Stimulated activated naive CD8-positive, alpha-beta T cell treated with anti-CD3 and anti-CD28 coated beads, Interleukin-15, Interleukin-2, amounts not matched to agents 100 ng/mL and 50 ng/mL, for 24 hours (primary cell): ENCODE measurements at regions not wholly inside any gene's neighbourhood (a gene's known extent, or its start where the extent isn't known, plus 50 kb on each side); places are given as distances from the start of the nearest gene placed in this dataset.

Experiments used
- H3K27ac Mint-ChIP-seq: one replicate; pipeline ENCODE4 v1.8.0; 2021; ENCODE audit warnings: mild to moderate bottlenecking, mixed read lengths
- H3K27me3 Mint-ChIP-seq: one replicate; pipeline ENCODE4 v1.8.0; 2021; ENCODE audit warnings: mixed read lengths
- H3K36me3 Mint-ChIP-seq: one replicate; pipeline ENCODE4 v1.8.0; 2021; ENCODE audit warnings: low read depth, mixed read lengths
- H3K4me1 Mint-ChIP-seq: one replicate; pipeline ENCODE4 v1.8.0; 2021; ENCODE audit warnings: low read depth, mixed read lengths
- H3K4me3 Mint-ChIP-seq: one replicate; pipeline ENCODE4 v1.8.0; 2021; ENCODE audit warnings: mild to moderate bottlenecking, mixed read lengths
- H3K9me3 Mint-ChIP-seq: one replicate; pipeline ENCODE4 v1.8.0; 2021; ENCODE audit warnings: mixed read lengths

DNA sequence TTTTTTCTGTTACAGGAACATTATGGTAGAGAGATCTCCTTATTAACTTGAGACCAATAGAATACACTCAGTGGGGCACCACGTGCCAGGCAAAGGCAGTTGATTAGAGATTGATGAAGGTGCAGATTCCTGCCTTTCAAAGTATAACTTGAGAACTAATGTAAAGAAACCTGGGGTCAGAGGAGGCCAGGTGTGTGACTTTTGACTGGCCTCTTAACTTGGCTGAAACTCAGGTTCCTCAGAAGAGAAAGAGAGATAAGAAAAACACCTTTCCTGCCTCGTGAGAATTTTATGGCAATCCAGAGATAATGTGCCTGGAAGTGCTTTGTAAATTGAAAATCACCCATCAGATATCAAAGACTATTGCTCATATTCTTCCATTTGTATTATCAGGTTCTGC lies 110.7 kb upstream of the GZMB start:
- peaks cover 4% of the 10 kb centered on the region for H3K36me3 Mint-ChIP-seq
- no peaks in the 10 kb centered on the region for H3K4me1 Mint-ChIP-seq
- peaks cover 35% of the 10 kb centered on the region for H3K27me3 Mint-ChIP-seq
- H3K27ac Mint-ChIP-seq, result no peak overlapping the region
- H3K4me3 Mint-ChIP-seq, result no peak overlapping the region
- H3K9me3 Mint-ChIP-seq, result no peaks in the 10 kb centered on the region

DNA sequence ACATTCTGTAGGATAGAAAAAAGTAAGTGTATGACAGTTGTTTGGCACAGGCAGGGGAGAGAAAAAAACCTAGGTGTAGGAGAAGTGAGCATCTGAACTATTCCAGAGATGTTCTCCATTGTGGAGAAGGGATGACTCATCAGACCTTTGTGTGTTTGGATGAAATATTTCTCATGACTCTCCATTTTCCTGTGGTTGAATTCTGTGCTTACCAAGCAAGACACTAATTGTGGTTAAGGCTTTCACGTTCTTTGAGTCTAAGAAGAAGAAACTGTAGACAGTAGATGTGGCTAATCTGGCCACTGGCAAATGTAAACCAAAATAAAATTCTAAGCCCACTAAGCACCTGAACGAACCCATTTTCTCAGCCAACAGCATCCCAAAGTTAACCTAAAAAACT lies 107.9 kb upstream of the GZMB start:
- H3K27me3 Mint-ChIP-seq, result peaks cover 24% of the 10 kb centered on the region
- no peaks in the 10 kb centered on the region for H3K4me1 Mint-ChIP-seq
- no peaks in the 10 kb centered on the region for H3K36me3 Mint-ChIP-seq
- no peak overlapping the region for H3K4me3 Mint-ChIP-seq
- H3K9me3 Mint-ChIP-seq, result no peaks in the 10 kb centered on the region
- H3K27ac Mint-ChIP-seq, result no peak overlapping the region

DNA sequence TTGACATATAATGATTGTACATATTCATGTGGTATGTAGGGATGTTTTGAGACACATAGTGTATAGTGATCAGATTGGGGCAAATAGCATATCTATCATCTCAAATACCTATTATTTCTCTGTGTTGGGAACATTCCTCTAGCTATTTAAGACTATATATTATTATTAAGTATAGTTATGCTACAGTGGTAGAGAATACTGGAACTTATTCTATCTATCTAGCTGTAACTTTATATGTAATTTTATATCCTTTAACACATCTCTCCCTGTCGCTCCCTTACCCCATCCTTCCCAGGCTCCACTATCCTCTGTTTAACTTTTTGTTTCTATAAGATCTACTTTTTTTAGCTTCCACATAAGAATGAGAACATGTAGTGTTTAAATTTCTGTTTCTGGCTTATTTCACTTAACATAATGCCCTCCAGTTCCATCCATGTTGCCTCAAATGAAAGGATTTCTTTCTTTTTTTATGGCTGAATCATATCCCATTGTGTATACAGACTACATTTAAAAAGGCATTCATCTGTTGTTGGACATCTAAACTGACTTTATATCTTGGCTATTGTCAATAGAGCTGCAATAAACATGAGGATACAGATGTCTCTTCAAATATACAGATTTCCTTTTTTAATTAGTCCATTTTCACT lies 102.1 kb upstream of the GZMB start:
- Mint-ChIP-seq H3K4me3 (no peak overlapping the region), H3K9me3 (no peaks in the 10 kb centered on the region), H3K27ac (no peak overlapping the region), H3K4me1 (no peaks in the 10 kb centered on the region), H3K27me3 (peaks cover 9% of the 10 kb centered on the region), H3K36me3 (no peaks in the 10 kb centered on the region)

DNA sequence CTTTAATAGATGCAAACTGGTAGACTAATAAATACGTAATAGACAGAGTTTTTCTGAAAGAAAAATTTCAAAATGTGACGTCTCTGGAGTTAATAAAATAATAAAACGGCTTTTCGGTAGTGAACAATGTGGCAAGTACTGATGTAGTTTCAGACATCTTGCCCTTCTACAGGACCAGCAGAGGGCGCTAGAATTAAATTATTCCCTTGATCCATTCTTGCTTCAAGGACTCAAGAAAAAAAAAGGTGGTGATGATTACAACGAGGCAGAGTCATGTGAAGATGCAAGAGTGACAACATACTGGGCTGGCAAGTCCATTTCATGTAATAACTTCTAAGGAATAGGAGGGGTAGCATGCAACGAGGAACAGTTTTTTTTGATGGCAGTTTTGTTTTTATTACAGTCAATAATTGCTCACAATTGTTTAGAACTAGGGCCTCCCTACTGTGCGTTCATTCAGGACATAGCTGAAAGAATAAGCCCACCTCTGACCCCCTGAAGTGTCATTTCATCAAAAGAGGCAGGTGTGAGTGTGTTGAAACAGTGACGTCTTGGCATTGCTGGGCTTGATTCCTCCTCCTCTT lies 101.0 kb upstream of the GZMB start:
- Mint-ChIP-seq H3K4me1 (no peaks in the 10 kb centered on the region), H3K27me3 (peaks cover 9% of the 10 kb centered on the region), H3K36me3 (no peaks in the 10 kb centered on the region), H3K27ac (no peak overlapping the region), H3K4me3 (no peak overlapping the region), H3K9me3 (no peaks in the 10 kb centered on the region)

DNA sequence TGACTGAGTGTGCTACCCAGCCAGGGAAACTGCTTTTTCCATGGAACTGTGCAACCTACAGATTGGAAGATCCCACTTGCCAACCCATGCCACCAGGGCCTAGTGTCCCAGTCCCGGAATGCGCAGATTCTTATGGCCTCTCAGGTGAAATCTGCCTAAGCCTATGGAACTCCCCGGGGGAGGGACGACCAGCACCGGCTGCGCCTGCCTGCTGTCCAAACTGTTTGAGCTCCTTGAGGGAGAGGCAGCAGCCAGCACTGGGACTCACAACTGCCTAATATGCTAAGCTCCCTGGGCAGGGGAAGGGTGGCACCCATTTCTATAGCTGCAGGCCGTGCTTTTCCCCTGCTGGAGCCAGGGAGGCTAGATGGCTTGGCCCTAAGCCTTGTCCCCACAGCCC lies 92.5 kb upstream of the GZMB start:
- Mint-ChIP-seq H3K27ac (no peak overlapping the region), H3K4me3 (no peak overlapping the region), H3K4me1 (peaks cover 4% of the 10 kb centered on the region), H3K27me3 (peaks cover 22% of the 10 kb centered on the region), H3K36me3 (no peaks in the 10 kb centered on the region), H3K9me3 (peaks cover 10% of the 10 kb centered on the region)

DNA sequence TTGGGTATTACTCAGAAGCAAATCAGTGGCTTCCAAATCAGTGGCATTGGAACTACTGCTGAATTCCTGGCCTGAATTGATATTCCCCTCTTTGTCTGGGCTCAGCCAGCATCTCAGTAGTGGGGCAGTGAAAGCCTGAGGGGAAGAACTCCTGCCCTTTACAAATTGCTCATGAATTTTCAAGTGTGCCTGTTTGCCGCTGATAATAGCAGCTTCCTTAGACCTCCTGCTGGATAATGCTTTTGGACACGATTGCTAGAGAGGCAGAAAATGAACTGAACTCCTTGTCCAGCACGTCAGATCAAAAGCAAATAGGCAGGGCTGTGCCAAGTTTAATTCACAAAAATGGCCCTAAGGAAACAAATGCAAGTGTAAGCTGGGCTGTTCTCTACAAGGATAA lies 91.3 kb upstream of the GZMB start:
- no peak overlapping the region for H3K27ac Mint-ChIP-seq
- peaks cover 10% of the 10 kb centered on the region for H3K9me3 Mint-ChIP-seq
- no peaks in the 10 kb centered on the region for H3K36me3 Mint-ChIP-seq
- H3K4me3 Mint-ChIP-seq, result no peak overlapping the region
- H3K4me1 Mint-ChIP-seq, result peaks cover 4% of the 10 kb centered on the region
- H3K27me3 Mint-ChIP-seq, result peaks cover 29% of the 10 kb centered on the region

DNA sequence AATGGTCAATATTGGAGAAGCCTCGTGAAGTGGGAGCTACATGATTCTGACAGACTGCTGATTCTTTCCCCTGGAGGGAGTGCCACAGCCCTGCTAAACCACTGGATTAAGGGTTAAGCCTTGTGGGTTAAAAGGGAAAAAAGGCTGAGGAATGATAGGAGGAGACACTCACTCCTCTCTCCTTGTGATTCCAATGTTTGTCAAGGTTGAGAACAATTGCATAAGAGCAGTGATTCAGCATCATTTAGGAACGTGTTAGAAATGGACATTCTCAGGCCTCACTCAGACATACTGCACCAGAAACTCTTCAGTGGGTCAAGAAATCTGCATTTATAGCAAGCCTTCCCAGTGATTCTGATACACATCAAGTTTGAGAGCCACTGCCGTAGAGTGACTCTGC lies 87.8 kb upstream of the GZMB start:
- Mint-ChIP-seq H3K27ac (no peak overlapping the region), H3K36me3 (no peaks in the 10 kb centered on the region), H3K4me3 (no peak overlapping the region), H3K27me3 (peaks cover 40% of the 10 kb centered on the region), H3K9me3 (no peaks in the 10 kb centered on the region), H3K4me1 (peaks cover 4% of the 10 kb centered on the region)

DNA sequence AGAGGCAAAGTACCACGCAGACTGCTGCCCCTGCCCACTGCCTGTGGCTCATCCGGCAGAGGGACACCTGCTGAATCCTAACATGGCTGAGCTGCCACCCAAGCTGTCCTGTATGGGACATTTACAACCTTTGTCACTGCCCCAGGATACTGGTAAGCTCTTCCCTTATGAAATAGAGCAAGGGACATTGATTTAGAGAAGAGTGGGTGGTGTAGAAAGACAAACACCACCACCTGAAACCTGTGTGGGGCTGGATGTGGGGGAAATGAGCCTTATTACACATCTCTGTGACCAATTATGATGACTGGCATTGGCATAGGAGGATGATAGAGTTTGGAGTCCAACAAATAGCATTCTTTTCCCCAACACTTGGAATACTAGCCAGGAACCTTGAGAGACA lies 81.2 kb upstream of the GZMB start:
- H3K27ac Mint-ChIP-seq, result no peak overlapping the region
- peaks cover 8% of the 10 kb centered on the region for H3K4me1 Mint-ChIP-seq
- no peak overlapping the region for H3K4me3 Mint-ChIP-seq
- H3K27me3 Mint-ChIP-seq, result peaks cover 30% of the 10 kb centered on the region
- no peaks in the 10 kb centered on the region for H3K9me3 Mint-ChIP-seq
- no peaks in the 10 kb centered on the region for H3K36me3 Mint-ChIP-seq

DNA sequence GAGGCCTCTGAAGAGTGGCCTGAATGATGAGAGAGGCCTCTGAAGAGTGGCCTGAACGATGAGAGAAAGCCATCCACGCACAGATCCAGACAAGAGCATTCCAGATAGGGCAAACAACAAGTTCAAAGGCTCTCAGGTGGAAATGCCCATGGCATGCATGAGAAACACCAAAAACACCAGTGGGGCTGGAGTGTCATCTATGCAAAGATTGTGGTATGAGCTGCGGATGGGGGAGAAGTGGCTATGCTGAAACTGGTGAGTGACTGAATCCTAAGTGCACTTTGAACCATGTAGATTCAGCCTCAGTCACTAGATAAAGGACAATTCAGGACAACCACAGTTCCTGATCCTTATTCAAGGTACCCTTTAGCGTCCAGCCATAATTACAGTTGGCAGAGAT lies 79.4 kb upstream of the GZMB start:
- peaks cover 23% of the 10 kb centered on the region for H3K27me3 Mint-ChIP-seq
- H3K4me3 Mint-ChIP-seq, result no peak overlapping the region
- peaks cover 8% of the 10 kb centered on the region for H3K4me1 Mint-ChIP-seq
- H3K27ac Mint-ChIP-seq, result no peak overlapping the region
- no peaks in the 10 kb centered on the region for H3K9me3 Mint-ChIP-seq
- no peaks in the 10 kb centered on the region for H3K36me3 Mint-ChIP-seq

DNA sequence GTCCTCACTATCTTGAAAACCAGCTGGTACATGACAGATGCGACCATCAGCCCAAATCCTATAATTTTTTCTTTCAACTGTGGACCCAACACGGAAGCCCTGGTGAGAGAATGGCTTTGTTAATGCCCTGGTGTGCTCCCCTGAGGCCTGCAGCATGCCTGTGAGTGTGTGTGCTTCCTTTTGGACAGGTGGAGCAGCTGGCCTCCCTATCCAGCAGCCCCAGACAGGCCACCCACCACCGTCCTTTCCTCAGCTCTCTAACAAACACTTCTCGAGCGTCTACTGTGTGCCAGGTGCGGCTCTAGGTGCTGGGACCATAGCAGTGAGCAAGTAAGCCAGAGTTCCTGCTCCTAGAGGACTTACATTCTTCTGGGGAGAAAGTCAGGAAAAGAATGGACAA lies 78.9 kb upstream of the GZMB start:
- Mint-ChIP-seq H3K9me3 (no peaks in the 10 kb centered on the region), H3K27me3 (peaks cover 21% of the 10 kb centered on the region), H3K4me1 (peaks cover 8% of the 10 kb centered on the region), H3K4me3 (no peak overlapping the region), H3K27ac (no peak overlapping the region), H3K36me3 (no peaks in the 10 kb centered on the region)

DNA sequence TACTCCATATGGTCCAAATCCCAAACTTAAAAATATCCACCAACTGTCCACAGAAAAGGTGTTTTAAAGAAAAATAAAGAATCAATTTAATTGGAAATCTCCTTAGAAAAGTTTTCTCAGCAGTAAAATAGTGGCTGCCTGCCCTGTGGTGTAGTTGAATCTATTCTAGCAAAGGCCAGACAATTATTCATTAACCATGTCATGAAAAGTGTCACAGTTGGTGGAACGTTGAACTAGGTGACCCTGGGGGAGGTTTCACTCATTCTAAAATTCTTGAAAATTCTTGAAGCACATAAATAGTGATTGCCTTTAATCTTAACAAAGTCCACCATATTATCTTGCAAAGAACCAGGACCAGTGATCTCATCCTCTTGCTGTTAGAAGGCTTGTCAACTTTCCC lies 78.4 kb upstream of the GZMB start:
- H3K9me3 Mint-ChIP-seq, result no peaks in the 10 kb centered on the region
- peaks cover 21% of the 10 kb centered on the region for H3K27me3 Mint-ChIP-seq
- H3K27ac Mint-ChIP-seq, result no peak overlapping the region
- no peak overlapping the region for H3K4me3 Mint-ChIP-seq
- H3K4me1 Mint-ChIP-seq, result peaks cover 8% of the 10 kb centered on the region
- H3K36me3 Mint-ChIP-seq, result no peaks in the 10 kb centered on the region

DNA sequence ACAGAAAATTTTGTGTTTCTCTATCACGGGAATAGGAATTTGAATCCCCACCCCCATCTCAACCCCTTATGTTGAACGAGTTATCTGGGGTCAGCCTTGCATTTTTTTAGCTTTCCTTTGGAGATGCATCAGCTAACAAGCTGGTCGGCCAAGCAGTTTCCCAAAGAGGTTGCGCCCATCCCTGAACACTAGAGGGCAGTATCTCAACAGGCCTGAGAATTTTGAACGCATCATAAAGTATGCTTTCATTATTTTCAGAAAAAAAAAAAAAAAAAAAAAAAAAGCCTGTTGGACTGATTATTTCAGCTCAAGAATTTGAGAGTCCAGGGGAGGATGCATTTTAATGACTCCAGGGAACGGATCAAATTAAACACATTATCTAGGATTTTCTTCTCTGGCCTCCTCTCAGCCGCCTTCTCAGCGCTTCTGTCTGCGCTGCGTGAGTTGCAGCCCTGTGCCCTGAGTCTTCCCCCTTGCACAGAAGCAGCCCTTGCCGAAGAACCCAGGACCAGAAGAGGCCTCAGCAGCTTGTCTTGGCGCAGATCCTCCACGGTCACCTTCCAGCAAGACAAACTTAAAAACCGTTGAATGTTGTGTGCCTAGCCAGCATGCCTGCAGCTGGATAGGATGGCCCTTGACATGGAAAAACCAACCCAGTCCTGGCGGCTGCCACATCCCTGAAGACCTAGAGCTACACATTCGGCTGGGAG lies 76.6 kb upstream of the GZMB start:
- H3K36me3 Mint-ChIP-seq, result no peaks in the 10 kb centered on the region
- H3K4me3 Mint-ChIP-seq, result no peak overlapping the region
- peaks cover 11% of the 10 kb centered on the region for H3K4me1 Mint-ChIP-seq
- H3K9me3 Mint-ChIP-seq, result no peaks in the 10 kb centered on the region
- peaks cover 9% of the 10 kb centered on the region for H3K27me3 Mint-ChIP-seq
- no peak overlapping the region for H3K27ac Mint-ChIP-seq

DNA sequence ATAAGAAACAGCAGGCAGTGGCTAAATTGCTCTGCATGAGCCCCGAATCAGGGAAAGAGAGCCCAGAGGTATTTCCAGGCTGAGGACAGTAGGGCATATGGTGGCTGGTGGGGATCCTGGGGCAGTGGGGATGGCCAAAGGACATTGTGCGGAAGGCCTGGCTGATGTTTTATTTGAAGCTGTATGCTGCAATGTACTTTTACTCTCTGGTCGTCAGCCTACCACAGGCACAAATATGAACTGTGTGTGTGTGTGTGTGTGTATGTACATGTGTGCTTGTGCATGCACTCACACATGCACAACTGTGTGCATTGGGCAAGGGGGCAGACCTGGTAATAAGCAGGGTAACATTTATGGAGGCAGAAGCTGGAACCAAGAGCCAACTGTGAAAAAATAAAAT lies 74.7 kb upstream of the GZMB start:
- H3K27ac Mint-ChIP-seq, result no peak overlapping the region
- no peaks in the 10 kb centered on the region for H3K27me3 Mint-ChIP-seq
- peaks cover 10% of the 10 kb centered on the region for H3K4me1 Mint-ChIP-seq
- H3K36me3 Mint-ChIP-seq, result no peaks in the 10 kb centered on the region
- no peak overlapping the region for H3K4me3 Mint-ChIP-seq
- H3K9me3 Mint-ChIP-seq, result no peaks in the 10 kb centered on the region

DNA sequence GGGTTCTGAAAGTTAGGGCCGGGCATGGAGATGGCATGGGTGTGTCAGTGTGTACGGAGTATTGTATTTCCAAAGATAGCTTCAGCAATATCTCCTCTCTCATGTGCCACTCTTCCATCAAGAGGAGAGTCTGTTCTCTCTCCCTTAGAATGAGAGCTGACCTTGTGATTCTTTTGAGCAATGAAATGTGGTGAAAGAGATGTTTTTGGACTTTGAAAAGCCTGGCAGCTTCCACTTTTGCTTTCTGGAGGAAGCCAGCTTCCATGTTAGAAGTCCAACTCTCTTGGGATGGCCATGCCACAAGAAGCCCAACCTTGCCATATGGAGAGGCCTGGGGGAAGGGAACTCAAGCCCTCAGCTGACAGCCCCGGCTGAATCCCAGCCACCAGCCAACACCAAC lies 72.4 kb upstream of the GZMB start:
- no peaks in the 10 kb centered on the region for H3K27me3 Mint-ChIP-seq
- H3K27ac Mint-ChIP-seq, result no peak overlapping the region
- no peaks in the 10 kb centered on the region for H3K36me3 Mint-ChIP-seq
- H3K4me3 Mint-ChIP-seq, result no peak overlapping the region
- peaks cover 10% of the 10 kb centered on the region for H3K4me1 Mint-ChIP-seq
- H3K9me3 Mint-ChIP-seq, result no peaks in the 10 kb centered on the region

DNA sequence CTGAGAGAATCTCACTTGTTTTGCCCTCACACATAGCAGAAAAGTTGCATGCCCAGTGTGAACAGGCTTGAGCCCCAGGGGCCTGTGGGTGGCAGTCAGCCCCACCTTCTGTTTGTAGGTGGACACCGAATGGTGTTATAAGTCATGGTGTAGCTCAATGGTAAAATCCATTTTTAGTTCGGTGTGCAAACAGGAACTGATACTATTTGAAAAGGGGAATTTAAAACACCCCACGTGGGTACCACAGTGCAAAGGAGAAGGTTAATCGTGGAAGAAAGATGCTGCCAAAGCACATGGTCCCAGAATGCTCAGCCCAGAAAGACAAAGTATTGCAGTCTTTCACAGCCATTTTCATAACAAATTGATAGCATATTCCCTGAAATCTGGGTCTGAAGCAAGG lies 71.8 kb upstream of the GZMB start:
- H3K36me3 Mint-ChIP-seq, result no peaks in the 10 kb centered on the region
- H3K9me3 Mint-ChIP-seq, result no peaks in the 10 kb centered on the region
- peaks cover 13% of the 10 kb centered on the region for H3K4me1 Mint-ChIP-seq
- H3K27ac Mint-ChIP-seq, result no peak overlapping the region
- no peaks in the 10 kb centered on the region for H3K27me3 Mint-ChIP-seq
- H3K4me3 Mint-ChIP-seq, result no peak overlapping the region

DNA sequence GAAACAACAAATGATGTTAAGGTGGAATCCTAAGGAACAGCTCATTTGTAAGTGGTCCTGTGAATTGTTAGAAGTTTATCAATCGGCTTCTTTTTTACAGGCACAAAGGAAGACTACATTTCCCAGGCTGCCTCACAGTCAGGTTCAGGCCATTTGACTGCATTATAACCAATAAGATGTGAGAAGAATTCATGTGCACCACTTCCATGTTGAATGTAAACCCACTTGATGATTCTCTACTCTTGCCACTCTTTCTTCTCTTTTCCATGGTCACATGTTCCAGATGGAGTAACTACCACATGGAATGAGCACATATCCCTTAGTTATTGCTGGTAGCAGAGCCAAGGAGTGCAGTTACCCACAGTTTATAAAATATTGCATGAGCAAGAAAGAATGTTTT lies 67.1 kb upstream of the GZMB start:
- H3K36me3 Mint-ChIP-seq, result no peaks in the 10 kb centered on the region
- H3K4me3 Mint-ChIP-seq, result no peak overlapping the region
- H3K4me1 Mint-ChIP-seq, result peaks cover 41% of the 10 kb centered on the region
- no peaks in the 10 kb centered on the region for H3K27me3 Mint-ChIP-seq
- no peak overlapping the region for H3K27ac Mint-ChIP-seq
- no peaks in the 10 kb centered on the region for H3K9me3 Mint-ChIP-seq
